Uterus (tissue), 2 donors: ENCODE measurements at regions not wholly inside any gene's neighbourhood (a gene's known extent, or its start where the extent isn't known, plus 50 kb on each side); places are given as distances from the start of the nearest gene placed in this dataset.
"Not testable (repeated sequence)": the region's sequence is repeated elsewhere in the genome, so short reads cannot be mapped to it uniquely, and the experiment has no call there.

Experiments used
- CTCF ChIP-seq, 4 experiments: fragments of 200-600 bp in 2 of 4; fragments of 450-650 bp in 2 of 4; sonication (generic) in 2 of 4; IDR thresholded peaks; one replicate each; pipeline ENCODE4 v1.5.1; 2016 to 2019; ENCODE audit warnings: antibody characterized with exemption in 4 of 4, mild to moderate bottlenecking in 2 of 4, moderate library complexity in 1 of 4
- POLR2A ChIP-seq, 2 donors: fragments of 450-650 bp; IDR thresholded peaks; one replicate each; pipeline ENCODE4 v1.6.1; 2016; ENCODE audit warnings: antibody characterized with exemption in 2 of 2, mild to moderate bottlenecking in 1 of 2, moderate library complexity in 1 of 2

- not testable (repeated sequence) for TF ChIP-seq CTCF, POLR2A (IDR thresholded peaks at IDR 0.05)
Measured at GRCh38 chr4:132227857-132228165, 921.3 kb upstream of the PCDH10 start.
